ENCODE measurements at regions not wholly inside any gene's neighbourhood (a gene's known extent, or its start where the extent isn't known, plus 50 kb on each side); places are given as distances from the start of the nearest gene placed in this dataset.

- no peak for DNase-seq
Measured at GRCh38 chr4:58935332-58935731, 1825.1 kb upstream of the IGFBP7 start.

GRCh38 chr4:58936436-58936835 lies 1826.3 kb upstream of the IGFBP7 start:
- DNase-seq: no peak

GRCh38 chr4:58940167-58940566 lies 1830.0 kb upstream of the IGFBP7 start:
- no peak for DNase-seq

- no peak for DNase-seq
Measured at GRCh38 chr4:58941286-58941685, 1831.1 kb upstream of the IGFBP7 start.

- no peak for DNase-seq
Measured at GRCh38 chr4:58953575-58953974, 1843.4 kb upstream of the IGFBP7 start.

- DNase-seq: no peak
Measured at GRCh38 chr4:58957711-58958110, 1847.5 kb upstream of the IGFBP7 start.

- no peak for DNase-seq
Measured at GRCh38 chr4:58961283-58961682, 1851.1 kb upstream of the IGFBP7 start.

- DNase-seq: no peak
Measured at GRCh38 chr4:58961925-58962324, 1851.7 kb upstream of the IGFBP7 start.

- DNase-seq: no peak
Measured at GRCh38 chr4:58962424-58962823, 1852.2 kb upstream of the IGFBP7 start.

- no peak for DNase-seq
Measured at GRCh38 chr4:58981828-58982227, 1871.6 kb upstream of the IGFBP7 start.

- DNase-seq: no peak
Measured at GRCh38 chr4:58983887-58984286, 1873.7 kb upstream of the IGFBP7 start.

- DNase-seq: no peak
Measured at GRCh38 chr4:59002148-59002547, 1892.0 kb upstream of the IGFBP7 start.

- no peak for DNase-seq
Measured at GRCh38 chr4:59024257-59024656, 1914.1 kb upstream of the IGFBP7 start.

GRCh38 chr4:59037812-59038211 lies 1927.6 kb upstream of the IGFBP7 start:
- DNase-seq: no peak

GRCh38 chr4:59039046-59039445 lies 1928.9 kb upstream of the IGFBP7 start:
- no peak for DNase-seq

GRCh38 chr4:59044286-59044900 lies 1934.2 kb upstream of the IGFBP7 start:
- no peak for DNase-seq

- DNase-seq: no peak
Measured at GRCh38 chr4:59054086-59054485, 1943.9 kb upstream of the IGFBP7 start.

GRCh38 chr4:59057804-59058203 lies 1947.6 kb upstream of the IGFBP7 start:
- DNase-seq: no peak

GRCh38 chr4:59058543-59058942 lies 1948.4 kb upstream of the IGFBP7 start:
- no peak for DNase-seq

GRCh38 chr4:59060002-59060846 lies 1950.0 kb upstream of the IGFBP7 start:
- no peak for DNase-seq

GRCh38 chr4:59060895-59061294 lies 1950.7 kb upstream of the IGFBP7 start:
- DNase-seq: no peak

GRCh38 chr4:59063015-59063720 lies 1953.0 kb upstream of the IGFBP7 start:
- DNase-seq: no peak

- no peak for DNase-seq
Measured at GRCh38 chr4:59068722-59069418, 1958.7 kb upstream of the IGFBP7 start.
